RCC 7860 (cell line): ENCODE measurements at regions not wholly inside any gene's neighbourhood (a gene's known extent, or its start where the extent isn't known, plus 50 kb on each side); places are given as distances from the start of the nearest gene placed in this dataset.
A peak's percentile ranks its signal among the peaks of the same experiment; 100 is the strongest.

Source experiments
- DNase-seq: peaks from one replicate; pipeline ENCODE4 v3.0.0-alpha.2; 2015; ENCODE audit warnings: low spot score
- FAIRE-seq: peaks from 2 replicates; lab custom pipeline; 2012; peaks lifted over from hg19 to GRCh38; lab: Jason Lieb, UNC

DNA sequence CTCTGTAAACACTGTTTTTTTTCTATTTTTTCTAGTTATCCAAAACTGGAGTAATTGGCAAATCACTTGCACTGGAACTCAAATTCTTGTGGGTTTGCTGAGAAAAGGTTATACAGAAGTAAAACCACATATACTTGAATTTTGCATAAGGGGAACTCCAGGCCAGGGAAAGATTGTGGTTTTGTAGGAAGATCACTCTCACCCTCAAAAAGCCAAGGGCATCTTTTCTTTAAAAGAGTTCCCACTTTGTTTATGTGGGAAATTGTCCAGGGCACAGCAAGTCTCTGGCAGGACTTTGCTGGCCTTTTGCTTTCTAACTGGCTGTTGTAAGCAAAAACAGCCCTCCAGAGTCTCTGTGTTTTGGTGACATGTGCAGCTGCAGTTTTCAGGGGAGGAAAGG, 340.3 kb upstream of the RBMS3 start:
- peak; percentile 63 for DNase-seq
- peak; percentile 92 for FAIRE-seq

- FAIRE-seq (no peak), DNase-seq (no peak)
These were observed 339.9 kb upstream of the RBMS3 start for GRCh38 chr3:28940994-28941393.

GRCh38 chr3:28947061-28947460, 333.8 kb upstream of the RBMS3 start:
- DNase-seq (no peak), FAIRE-seq (no peak)

GRCh38 chr3:28947751-28948150, 333.1 kb upstream of the RBMS3 start:
- no peak for FAIRE-seq

GRCh38 chr3:28948685-28949084, 332.2 kb upstream of the RBMS3 start:
- no peak for DNase-seq
- FAIRE-seq = no peak

More at GRCh38 chr3:28947751-28948150, 333.1 kb upstream of the RBMS3 start:
- DNase-seq = no peak

- DNase-seq = no peak
- FAIRE-seq = no peak
These were observed 331.3 kb upstream of the RBMS3 start for GRCh38 chr3:28949580-28949979.

- DNase-seq (no peak), FAIRE-seq (no peak)
These were observed 330.3 kb upstream of the RBMS3 start for GRCh38 chr3:28950614-28951013.

DNA sequence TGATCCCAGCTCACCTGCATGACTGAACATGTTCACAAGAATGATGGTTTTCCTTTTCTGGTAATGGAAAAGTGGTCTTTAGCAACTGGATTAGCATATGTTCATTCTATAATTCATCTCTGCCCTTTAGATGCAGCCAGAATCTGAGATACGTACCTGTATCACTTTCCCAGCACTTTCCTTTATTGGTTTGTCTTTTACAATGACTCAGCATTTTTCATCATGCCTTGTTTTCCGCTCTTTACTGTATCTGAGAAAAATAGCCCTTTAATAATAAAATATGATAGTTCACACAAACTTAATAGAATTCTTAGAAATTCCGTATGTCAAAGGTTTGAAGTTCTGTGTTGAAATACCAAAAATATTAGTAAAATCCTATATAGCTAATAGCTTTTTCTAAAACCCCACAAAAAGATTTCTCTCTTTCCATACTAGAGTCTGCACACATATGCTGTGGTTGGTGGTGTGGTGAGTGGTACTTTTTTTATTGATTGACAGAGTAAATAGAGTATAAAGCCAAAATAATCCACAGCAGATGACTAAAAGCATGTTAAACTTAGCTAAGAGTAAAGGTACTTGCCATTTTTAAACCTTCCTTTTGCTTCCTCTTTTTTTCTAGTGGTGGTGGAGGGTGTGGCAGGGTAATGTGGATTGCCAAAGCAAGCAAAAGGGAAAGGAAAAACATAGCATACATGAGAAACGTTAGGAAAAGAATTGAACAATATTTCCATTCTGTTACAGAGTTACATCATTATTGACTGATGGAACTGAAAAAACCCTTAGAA, 328.9 kb upstream of the RBMS3 start:
- DNase-seq = no peak
- no peak for FAIRE-seq

GRCh38 chr3:28958656-28959055, 322.2 kb upstream of the RBMS3 start:
- DNase-seq (no peak), FAIRE-seq (no peak)

DNA sequence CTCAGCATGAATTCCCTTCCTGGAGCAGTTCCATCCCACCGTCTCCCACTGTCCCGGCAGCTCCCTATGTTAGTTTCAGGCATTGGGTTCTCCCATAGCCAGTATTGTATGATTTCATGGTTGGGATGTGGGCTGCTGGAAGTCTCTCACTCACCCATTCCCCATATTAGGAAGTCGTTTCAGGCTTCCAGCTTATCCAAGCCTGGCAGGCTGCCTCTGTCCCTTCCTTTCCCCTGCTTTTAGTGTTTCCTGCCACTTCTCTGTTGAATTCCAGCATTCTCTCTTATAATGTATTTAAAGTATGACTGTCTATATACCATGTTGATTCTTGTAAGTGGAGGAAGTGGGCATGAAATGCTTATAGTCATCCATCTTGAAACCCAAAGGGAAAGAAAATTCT, 309.7 kb upstream of the RBMS3 start:
- DNase-seq (no peak), FAIRE-seq (no peak)

DNA sequence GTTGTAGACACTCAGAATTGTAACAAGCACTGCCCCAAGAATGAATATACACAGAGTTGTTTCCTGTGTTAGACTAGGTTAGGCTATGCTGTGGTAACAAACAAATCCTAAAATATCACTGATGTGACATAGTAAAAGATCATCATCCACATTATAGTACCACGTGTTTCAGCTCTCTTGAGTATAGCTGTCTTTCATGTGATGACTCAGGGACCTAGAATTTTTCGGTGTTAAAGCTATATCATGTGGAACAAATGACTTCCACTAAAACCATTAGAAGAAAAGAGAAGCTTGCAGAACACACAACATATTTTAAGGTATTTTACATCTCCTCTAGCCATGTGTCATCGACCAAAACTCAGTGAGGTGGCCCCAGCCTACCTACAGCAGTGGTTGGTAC, 307.9 kb upstream of the RBMS3 start:
- FAIRE-seq (peak; percentile 85), DNase-seq (peak; percentile 74)

- no peak for DNase-seq
- FAIRE-seq = no peak
These were observed 307.3 kb upstream of the RBMS3 start for GRCh38 chr3:28973609-28974008.

DNA sequence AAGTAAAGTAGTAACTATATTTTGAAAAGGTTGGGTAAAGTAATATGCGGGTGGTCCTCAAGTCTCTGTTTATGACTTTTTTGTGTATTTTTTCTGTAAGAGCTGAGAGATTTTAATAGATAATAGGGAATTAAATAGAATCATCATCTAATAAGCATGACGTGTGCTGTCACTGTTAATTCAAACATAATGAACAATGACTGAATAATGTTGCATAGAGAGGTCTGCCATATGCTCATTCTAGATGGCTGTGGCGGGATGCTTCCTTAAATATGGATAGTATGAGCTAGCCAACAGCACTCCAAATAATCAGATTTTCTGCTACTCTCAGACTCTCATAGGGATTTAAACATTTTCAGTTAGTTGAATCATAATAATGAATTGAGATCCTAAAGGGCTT, 302.8 kb upstream of the RBMS3 start:
- no peak for FAIRE-seq

GRCh38 chr3:28980131-28980530, 300.7 kb upstream of the RBMS3 start:
- FAIRE-seq (no peak), DNase-seq (no peak)

More for the DNA sequence above, 302.8 kb upstream of the RBMS3 start:
- DNase-seq = no peak

DNA sequence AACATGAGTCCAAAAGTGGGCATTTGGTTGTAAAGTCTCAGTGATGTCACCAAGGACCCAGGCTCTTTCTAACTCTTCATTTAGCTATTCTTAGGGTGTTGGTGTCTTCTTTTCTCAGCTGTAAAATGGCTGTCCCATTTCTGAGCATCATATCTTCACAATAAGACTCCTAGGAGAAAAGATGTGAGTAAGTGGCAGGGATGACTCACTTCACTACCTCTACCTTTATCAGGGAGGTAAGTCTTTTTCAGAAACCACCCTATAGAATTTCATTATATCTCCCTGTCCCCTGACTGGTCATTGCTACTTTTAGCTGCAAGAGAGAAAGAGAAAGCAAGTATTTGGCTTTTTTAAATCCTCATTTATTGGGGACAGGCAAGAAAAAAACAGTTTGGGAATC, 300.2 kb upstream of the RBMS3 start:
- no peak for DNase-seq
- no peak for FAIRE-seq

- FAIRE-seq = no peak
These were observed 298.0 kb upstream of the RBMS3 start for GRCh38 chr3:28982906-28983305.

GRCh38 chr3:28986922-28987321, 293.9 kb upstream of the RBMS3 start:
- DNase-seq = no peak
- FAIRE-seq = no peak

More at GRCh38 chr3:28982906-28983305, 298.0 kb upstream of the RBMS3 start:
- no peak for DNase-seq

- FAIRE-seq (no peak), DNase-seq (no peak)
These were observed 291.2 kb upstream of the RBMS3 start for GRCh38 chr3:28989646-28990089.

DNA sequence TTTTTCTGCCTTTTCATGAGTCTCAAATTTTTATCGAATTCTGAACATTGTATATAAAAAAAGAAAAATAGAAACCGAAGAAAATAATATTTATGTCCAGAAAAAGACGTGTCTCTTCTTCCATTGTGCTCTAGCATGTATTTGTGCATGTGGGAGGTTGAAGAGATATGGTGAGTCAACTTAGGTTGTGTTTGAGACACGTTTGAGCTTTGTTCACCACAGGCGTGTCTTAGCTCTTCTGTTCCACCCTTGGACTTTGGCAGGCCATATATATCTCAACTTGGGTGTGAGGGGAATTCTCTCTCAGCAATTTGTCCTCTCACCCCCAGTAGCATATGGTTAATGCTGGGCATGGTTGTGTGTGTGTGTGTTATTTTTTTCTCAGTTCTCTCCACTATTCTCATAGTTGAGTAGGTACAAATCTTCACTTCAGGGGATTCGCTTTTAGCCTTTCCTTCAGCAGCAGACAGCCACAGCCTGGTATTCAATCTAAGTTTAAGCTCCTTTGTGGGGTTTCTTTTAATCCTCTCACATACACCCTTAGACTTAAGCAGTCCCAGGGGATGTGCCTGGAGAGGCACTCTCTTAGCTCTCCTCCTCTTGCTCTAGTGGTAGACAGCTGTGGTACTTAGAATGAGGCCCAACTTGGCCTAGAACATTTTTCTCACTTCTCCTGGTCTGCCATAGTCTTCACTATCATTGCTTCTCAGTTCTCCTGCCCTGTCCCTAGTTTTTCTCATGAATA, 286.5 kb upstream of the RBMS3 start:
- no peak for DNase-seq
- no peak for FAIRE-seq

GRCh38 chr3:29004885-29005599, 275.8 kb upstream of the RBMS3 start:
- DNase-seq = no peak
- FAIRE-seq = no peak

GRCh38 chr3:29005862-29006261, 275.0 kb upstream of the RBMS3 start:
- DNase-seq (no peak), FAIRE-seq (no peak)
